Caco-2 (cell line): ENCODE measurements at regions not wholly inside any gene's neighbourhood (a gene's known extent, or its start where the extent isn't known, plus 50 kb on each side); places are given as distances from the start of the nearest gene placed in this dataset.
"Not testable (repeated sequence)": the region's sequence is repeated elsewhere in the genome, so short reads cannot be mapped to it uniquely, and the experiment has no call there.

ENCODE experiments used
- BruUV-seq: library from RNA; stranded (reverse); fragments of 400-500 nt; replicated peaks from 2 replicates; lab custom pipeline; 2021; lab: Mats Ljungman, UMichigan
- CTCF ChIA-PET: fragments of 300-600 bp; sonication (Branson Sonifier 250); formaldehyde crosslinking; loops from one replicate; lab custom pipeline; 2022; ENCODE audit warnings: antibody characterized with exemption; lab: Charles Lee
- POLR2A ChIA-PET: fragments of 300-600 bp; sonication (Branson Sonifier 250); formaldehyde crosslinking; loops from one replicate; lab custom pipeline; 2022; ENCODE audit warnings: antibody characterized with exemption; lab: Charles Lee
- DNase-seq, 2 experiments: peaks; one replicate each; pipeline versions ENCODE4 v3.0.0 to v3.0.0-alpha.2; 2020 to 2022
- H3K27me3 ChIP-seq: replicated peaks from 2 replicates; pipeline ENCODE4 v1.6.0; 2011; ENCODE audit warnings: low read length; ENCODE audit not compliant: control insufficient read depth, insufficient read depth
- H3K36me3 ChIP-seq: 2 replicates; pipeline ENCODE4 v1.5.1; 2011; ENCODE audit warnings: low read length; ENCODE audit not compliant: control insufficient read depth, insufficient read depth
- H3K4me1 ChIP-seq: fragments of 250-450 bp; sonication (Bioruptor Pico); 2 replicates; pipeline ENCODE4 v1.5.1; 2020; ENCODE audit warnings: mild to moderate bottlenecking
- H3K4me3 ChIP-seq: 2 replicates; pipeline ENCODE4 v1.5.1; 2011; ENCODE audit warnings: low read depth, mild to moderate bottlenecking, control low read depth, low read length
- H3K9me3 ChIP-seq: fragments of 250-450 bp; sonication (Bioruptor Pico); 2 replicates; pipeline ENCODE4 v1.5.1; 2020; ENCODE audit warnings: mild to moderate bottlenecking, moderate library complexity
- H3K27ac Mint-ChIP-seq: one replicate; pipeline ENCODE4 v1.8.0; 2022; ENCODE audit warnings: mixed read lengths; ENCODE audit not compliant: unreplicated experiment
- H3K27me3 Mint-ChIP-seq: one replicate; pipeline ENCODE4 v1.8.0; 2022; ENCODE audit warnings: mixed read lengths; ENCODE audit not compliant: insufficient read depth, unreplicated experiment
- H3K36me3 Mint-ChIP-seq: one replicate; pipeline ENCODE4 v1.8.0; 2022; ENCODE audit warnings: mild to moderate bottlenecking, mixed read lengths; ENCODE audit not compliant: insufficient read depth, unreplicated experiment
- H3K4me1 Mint-ChIP-seq: one replicate; pipeline ENCODE4 v1.8.0; 2022; ENCODE audit warnings: low read depth, mixed read lengths; ENCODE audit not compliant: unreplicated experiment
- H3K4me3 Mint-ChIP-seq: one replicate; pipeline ENCODE4 v1.8.0; 2022; ENCODE audit warnings: mild to moderate bottlenecking, moderate library complexity, mixed read lengths; ENCODE audit not compliant: unreplicated experiment
- H3K9me3 Mint-ChIP-seq: one replicate; pipeline ENCODE4 v1.8.0; 2022; ENCODE audit warnings: mixed read lengths; ENCODE audit not compliant: unreplicated experiment
- intact Hi-C: fragments of 100-400 bp; cut with micrococcal nuclease; formaldehyde crosslinking; loops from one replicate; pipeline ENCODE4 v1.10.0; 2022; ENCODE audit not compliant: unreplicated experiment

GRCh38 chr2:131831450-131832208, 303.9 kb downstream of the CCDC74A start:
- CTCF ChIA-PET, H3K36me3 ChIP-seq, H3K9me3 ChIP-seq, POLR2A ChIA-PET, H3K9me3 Mint-ChIP-seq, H3K36me3 Mint-ChIP-seq, H3K4me1 ChIP-seq, DNase-seq, intact Hi-C loops, H3K4me3 Mint-ChIP-seq, BruUV-seq, H3K4me3 ChIP-seq, H3K4me1 Mint-ChIP-seq, H3K27me3 ChIP-seq, H3K27ac Mint-ChIP-seq, H3K27me3 Mint-ChIP-seq: not testable (repeated sequence)

DNA sequence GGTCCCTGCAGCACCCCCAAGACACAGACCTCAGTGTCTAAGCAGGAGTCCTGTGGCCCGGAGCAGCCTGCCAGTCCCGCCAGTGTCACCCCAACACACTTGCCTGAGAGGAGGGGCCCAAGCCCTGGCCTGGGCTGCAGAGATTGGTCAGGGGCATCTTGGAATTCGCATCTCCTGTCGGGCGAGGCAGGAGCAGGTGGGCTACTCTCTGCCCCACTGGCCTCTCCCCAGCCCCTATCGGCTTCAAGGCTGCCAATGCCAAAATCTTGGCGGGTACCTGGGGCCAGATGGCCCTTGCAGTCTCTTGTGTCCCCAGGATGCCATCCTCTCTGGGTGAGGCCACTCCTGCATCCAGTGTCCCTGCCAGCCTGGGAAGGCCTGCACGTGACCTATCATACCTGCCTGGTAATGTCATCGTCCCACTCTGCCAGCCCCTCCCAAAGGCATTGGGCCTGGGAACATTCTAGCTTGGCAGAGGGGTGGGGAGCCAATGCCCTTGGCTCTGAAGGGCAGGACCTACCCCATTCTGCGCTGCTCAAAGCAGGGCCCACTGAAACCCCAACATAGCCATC, 304.6 kb downstream of the CCDC74A start:
- POLR2A ChIA-PET, DNase-seq, H3K4me1 ChIP-seq, BruUV-seq, H3K9me3 ChIP-seq, H3K27me3 Mint-ChIP-seq, CTCF ChIA-PET, H3K36me3 Mint-ChIP-seq, H3K9me3 Mint-ChIP-seq, H3K27ac Mint-ChIP-seq, H3K27me3 ChIP-seq, intact Hi-C loops, H3K4me3 ChIP-seq, H3K4me3 Mint-ChIP-seq, H3K36me3 ChIP-seq, H3K4me1 Mint-ChIP-seq: not testable (repeated sequence)

DNA sequence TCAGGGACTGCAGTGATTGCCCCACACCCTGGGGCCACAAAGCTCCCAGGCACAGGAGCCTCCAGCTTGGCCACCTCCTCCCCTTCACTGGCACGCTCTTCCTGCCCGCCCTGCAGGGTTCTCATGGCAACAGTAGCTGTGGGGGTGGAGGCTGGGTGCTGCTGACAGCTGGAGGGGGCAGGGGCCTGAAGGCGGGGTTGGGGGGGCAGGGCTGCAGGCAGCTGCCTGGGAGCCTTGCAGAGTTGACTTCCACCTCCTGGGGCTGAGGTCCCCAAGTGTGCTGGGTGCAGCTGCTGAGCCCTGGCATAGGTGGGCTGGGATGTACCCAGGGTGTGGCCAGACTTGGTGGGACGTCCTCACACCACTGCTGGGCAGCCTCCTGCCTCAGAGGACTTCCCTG, 305.2 kb downstream of the CCDC74A start:
- intact Hi-C loops, H3K9me3 Mint-ChIP-seq, H3K4me3 ChIP-seq, H3K4me1 ChIP-seq, H3K27me3 ChIP-seq, POLR2A ChIA-PET, BruUV-seq, H3K27me3 Mint-ChIP-seq, H3K36me3 Mint-ChIP-seq, H3K36me3 ChIP-seq, CTCF ChIA-PET, H3K4me1 Mint-ChIP-seq, DNase-seq, H3K9me3 ChIP-seq, H3K4me3 Mint-ChIP-seq, H3K27ac Mint-ChIP-seq: not testable (repeated sequence)

GRCh38 chr2:131833367-131834202, 305.9 kb downstream of the CCDC74A start:
- DNase-seq, POLR2A ChIA-PET, H3K9me3 Mint-ChIP-seq, BruUV-seq, H3K4me1 ChIP-seq, H3K27ac Mint-ChIP-seq, CTCF ChIA-PET, H3K4me3 ChIP-seq, intact Hi-C loops, H3K27me3 ChIP-seq, H3K4me1 Mint-ChIP-seq, H3K27me3 Mint-ChIP-seq, H3K36me3 ChIP-seq, H3K4me3 Mint-ChIP-seq, H3K36me3 Mint-ChIP-seq, H3K9me3 ChIP-seq: not testable (repeated sequence)

GRCh38 chr2:131834203-131835020, 306.7 kb downstream of the CCDC74A start:
- not testable (repeated sequence) for BruUV-seq

DNA sequence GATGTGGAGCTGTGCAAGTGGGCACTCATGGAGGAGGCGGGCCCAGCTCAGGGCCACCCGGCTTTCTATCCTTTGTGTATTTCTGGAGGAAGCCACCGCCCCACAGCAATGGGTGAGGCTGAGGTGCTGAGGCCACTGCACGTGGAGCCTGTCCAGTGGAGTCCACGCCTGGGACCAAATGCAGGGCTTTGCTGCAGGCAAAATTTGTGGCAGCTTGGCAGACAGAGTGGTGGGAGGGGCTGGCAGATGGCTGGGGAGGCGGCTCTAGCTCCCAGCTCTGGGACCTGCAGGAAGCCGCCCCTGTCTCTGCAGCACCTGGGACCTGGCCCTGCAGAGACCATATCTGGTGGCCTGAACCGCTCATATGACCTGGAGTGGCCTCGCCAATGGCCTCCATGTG, 307.3 kb downstream of the CCDC74A start:
- H3K4me1 ChIP-seq, H3K36me3 ChIP-seq, H3K9me3 Mint-ChIP-seq, H3K27me3 ChIP-seq, H3K4me1 Mint-ChIP-seq, H3K4me3 Mint-ChIP-seq, intact Hi-C loops, H3K27me3 Mint-ChIP-seq, H3K27ac Mint-ChIP-seq, BruUV-seq, H3K4me3 ChIP-seq, H3K9me3 ChIP-seq, POLR2A ChIA-PET, DNase-seq, H3K36me3 Mint-ChIP-seq, CTCF ChIA-PET: not testable (repeated sequence)

More at GRCh38 chr2:131834203-131835020, 306.7 kb downstream of the CCDC74A start:
- H3K9me3 ChIP-seq, CTCF ChIA-PET, H3K36me3 ChIP-seq, H3K27me3 ChIP-seq, H3K4me1 ChIP-seq, POLR2A ChIA-PET, intact Hi-C loops, H3K4me3 Mint-ChIP-seq, H3K27me3 Mint-ChIP-seq, DNase-seq, H3K4me3 ChIP-seq, H3K4me1 Mint-ChIP-seq, H3K9me3 Mint-ChIP-seq, H3K27ac Mint-ChIP-seq, H3K36me3 Mint-ChIP-seq: not testable (repeated sequence)
